ENCODE measurements at regions not wholly inside any gene's neighbourhood (a gene's known extent, or its start where the extent isn't known, plus 50 kb on each side); places are given as distances from the start of the nearest gene placed in this dataset.

GRCh38 chr16:79792664-79793351 is 192.3 kb upstream of the MAF start:
- DNase-seq (ENCODE audit: extremely low read depth, low read depth), result no peak
- no peak for TF ChIP-seq CTCF (IDR thresholded peaks at IDR 0.05; ENCODE audit: low read depth, low read length, missing control alignments)
- H3K4me3 ChIP-seq (replicated peaks; ENCODE audit: low read depth, low read length), result no peak overlapping the region

- TF ChIP-seq CTCF (IDR thresholded peaks at IDR 0.05; ENCODE audit: low read depth, low read length, missing control alignments), result no peak
- no peak for DNase-seq (ENCODE audit: extremely low read depth, low read depth)
These were observed 191.5 kb upstream of the MAF start for GRCh38 chr16:79792076-79792475.

GRCh38 chr16:79790854-79791253 is 190.3 kb upstream of the MAF start:
- no peak overlapping the region for H3K4me3 ChIP-seq (replicated peaks; ENCODE audit: low read depth, low read length)
- TF ChIP-seq CTCF (IDR thresholded peaks at IDR 0.05; ENCODE audit: low read depth, low read length, missing control alignments), result no peak
- no peak for DNase-seq (ENCODE audit: extremely low read depth, low read depth)

More at GRCh38 chr16:79792076-79792475, 191.5 kb upstream of the MAF start:
- H3K4me3 ChIP-seq (replicated peaks; ENCODE audit: low read depth, low read length), result no peak overlapping the region

- no peak for TF ChIP-seq CTCF (IDR thresholded peaks at IDR 0.05; ENCODE audit: low read depth, low read length, missing control alignments)
- no peak overlapping the region for H3K4me3 ChIP-seq (replicated peaks; ENCODE audit: low read depth, low read length)
- no peak for DNase-seq (ENCODE audit: extremely low read depth, low read depth)
These were observed 188.4 kb upstream of the MAF start for GRCh38 chr16:79788949-79789348.

- TF ChIP-seq CTCF (IDR thresholded peaks at IDR 0.05; ENCODE audit: low read depth, low read length, missing control alignments), result no peak
- DNase-seq (ENCODE audit: extremely low read depth, low read depth), result no peak
- no peak overlapping the region for H3K4me3 ChIP-seq (replicated peaks; ENCODE audit: low read depth, low read length)
These were observed 185.9 kb upstream of the MAF start for GRCh38 chr16:79786389-79786788.

- TF ChIP-seq CTCF (IDR thresholded peaks at IDR 0.05; ENCODE audit: low read depth, low read length, missing control alignments), result no peak
- DNase-seq (ENCODE audit: extremely low read depth, low read depth), result no peak
- no peak overlapping the region for H3K4me3 ChIP-seq (replicated peaks; ENCODE audit: low read depth, low read length)
These were observed 183.5 kb upstream of the MAF start for GRCh38 chr16:79784007-79784406.

GRCh38 chr16:79777679-79778078 is 177.1 kb upstream of the MAF start:
- no peak overlapping the region for H3K4me3 ChIP-seq (replicated peaks; ENCODE audit: low read depth, low read length)
- no peak for TF ChIP-seq CTCF (IDR thresholded peaks at IDR 0.05; ENCODE audit: low read depth, low read length, missing control alignments)
- DNase-seq (ENCODE audit: extremely low read depth, low read depth), result no peak
